ENCODE measurements at regions not wholly inside any gene's neighbourhood (a gene's known extent, or its start where the extent isn't known, plus 50 kb on each side); places are given as distances from the start of the nearest gene placed in this dataset.

DNA sequence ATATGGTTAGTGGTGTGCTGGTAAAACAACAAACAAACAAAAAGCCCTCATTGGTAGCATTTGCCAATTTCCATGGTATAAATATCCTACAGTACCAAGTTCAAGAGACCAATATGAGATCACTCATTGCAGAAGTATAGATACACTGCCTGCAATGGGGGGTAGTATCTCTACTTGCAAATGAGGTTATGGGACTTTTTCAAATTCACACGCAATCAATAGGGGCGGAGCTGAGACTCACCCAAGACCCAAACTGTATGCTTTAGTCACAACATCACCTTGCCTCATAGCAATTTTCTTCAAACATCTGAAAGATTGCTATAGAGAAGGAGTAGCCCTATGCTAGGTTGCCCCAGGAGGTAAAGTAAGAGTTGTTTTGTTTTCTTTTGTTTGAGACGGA is 93.7 kb downstream of the VCPKMT start:
- no peak for ATAC-seq (ENCODE audit: insufficient read depth, low FRiP score)
- no peak for TF ChIP-seq CTCF (IDR thresholded peaks at IDR 0.05; ENCODE audit: control extremely low read depth, extremely low read depth)

GRCh38 chr14:50023671-50024490 is 92.5 kb downstream of the VCPKMT start:
- H3K36me3 ChIP-seq (ENCODE audit: control insufficient read depth in 4 of 4, insufficient read depth in 4 of 4, low read length in 4 of 4), result no peaks in the 10 kb centered on the region
- H3K27me3 ChIP-seq (ENCODE audit: control insufficient read depth in 3 of 3, insufficient read depth in 3 of 3, low read length in 2 of 3), result no peaks in the 10 kb centered on the region
- TF ChIP-seq CTCF (IDR thresholded peaks at IDR 0.05; ENCODE audit: control extremely low read depth, extremely low read depth), result no peak
- H3K9ac ChIP-seq (ENCODE audit: insufficient read depth in 1 of 2, low read length in 2 of 2), result no peak overlapping the region
- no peak for DNase-seq
- WGBS, 2 donors, result 79 to 84% methylated on average over 8 of the region's 8 CpGs
- no peak overlapping the region for H3K4me3 ChIP-seq
- no peaks in the 10 kb centered on the region for H3K4me1 ChIP-seq (ENCODE audit: control insufficient read depth in 5 of 5, insufficient read depth in 5 of 5, low read length in 5 of 5)
- peak; percentile 45 for ATAC-seq (ENCODE audit: insufficient read depth, low FRiP score)
- H3K27ac ChIP-seq (ENCODE audit: low read depth in 1 of 2, low read length in 1 of 2), result peak overlapping the region; percentile 17 to 34
- H3K9me3 ChIP-seq (ENCODE audit: control insufficient read depth in 4 of 4, insufficient read depth in 3 of 4, low read length in 3 of 4), result peaks cover 0 to 11% (median 2%) of the 10 kb centered on the region in 4 donors

More for the DNA sequence above, 93.7 kb downstream of the VCPKMT start:
- H3K9ac ChIP-seq (ENCODE audit: insufficient read depth in 1 of 2, low read length in 2 of 2), result no peak overlapping the region
- WGBS, 2 donors, result 96 to 97% methylated on average over 3 of the region's 3 CpGs
- H3K4me3 ChIP-seq, result no peak overlapping the region
- no peaks in the 10 kb centered on the region for H3K27me3 ChIP-seq (ENCODE audit: control insufficient read depth in 3 of 3, insufficient read depth in 3 of 3, low read length in 2 of 3)
- H3K27ac ChIP-seq (ENCODE audit: low read depth in 1 of 2, low read length in 1 of 2), result no peak overlapping the region
- no peaks in the 10 kb centered on the region for H3K36me3 ChIP-seq (ENCODE audit: control insufficient read depth in 4 of 4, insufficient read depth in 4 of 4, low read length in 4 of 4)
- peaks cover 0 to 5% (median 0%) of the 10 kb centered on the region in 5 donors for H3K4me1 ChIP-seq (ENCODE audit: control insufficient read depth in 5 of 5, insufficient read depth in 5 of 5, low read length in 5 of 5)
- H3K9me3 ChIP-seq (ENCODE audit: control insufficient read depth in 4 of 4, insufficient read depth in 3 of 4, low read length in 3 of 4), result peaks cover 0 to 11% (median 2%) of the 10 kb centered on the region in 4 donors
- no peak for DNase-seq

DNA sequence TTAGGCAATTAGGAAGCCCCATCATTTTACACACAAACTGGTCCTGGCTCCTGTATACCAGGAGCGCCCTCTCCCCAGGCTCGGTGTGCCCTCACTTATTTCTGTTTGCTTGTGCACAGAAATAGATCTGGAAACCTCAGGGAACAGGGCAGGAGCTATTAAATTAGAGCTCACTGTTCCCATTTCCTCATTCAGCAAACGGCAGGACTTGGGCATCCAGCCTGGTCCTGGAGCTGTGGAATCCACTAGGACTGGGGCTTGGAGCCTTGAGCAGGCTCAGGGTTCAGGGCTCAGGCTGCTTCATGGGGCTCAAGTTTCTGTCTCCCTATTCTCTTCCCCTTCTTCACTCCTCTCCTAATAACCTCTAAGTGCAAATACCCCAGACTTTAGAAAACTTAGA is 91.3 kb downstream of the VCPKMT start:
- Histone ChIP-seq H3K9ac (ENCODE audit: insufficient read depth in 1 of 2, low read length in 2 of 2) (no peak overlapping the region), H3K36me3 (ENCODE audit: control insufficient read depth in 4 of 4, insufficient read depth in 4 of 4, low read length in 4 of 4) (no peaks in the 10 kb centered on the region), H3K9me3 (ENCODE audit: control insufficient read depth in 4 of 4, insufficient read depth in 3 of 4, low read length in 3 of 4) (peaks cover 0 to 6% (median 2%) of the 10 kb centered on the region in 4 donors), H3K27ac (ENCODE audit: low read depth in 1 of 2, low read length in 1 of 2) (no peak overlapping the region), H3K4me3 (no peak overlapping the region), H3K4me1 (ENCODE audit: control insufficient read depth in 5 of 5, insufficient read depth in 5 of 5, low read length in 5 of 5) (no peaks in the 10 kb centered on the region), H3K27me3 (ENCODE audit: control insufficient read depth in 3 of 3, insufficient read depth in 3 of 3, low read length in 2 of 3) (no peaks in the 10 kb centered on the region)
- no peak for TF ChIP-seq CTCF (IDR thresholded peaks at IDR 0.05; ENCODE audit: control extremely low read depth, extremely low read depth)
- 77 to 91% methylated on average over 3 of the region's 3 CpGs for WGBS, 2 donors
- ATAC-seq (ENCODE audit: insufficient read depth, low FRiP score) (no peak), DNase-seq (no peak)
